ENCODE measurements at regions not wholly inside any gene's neighbourhood (a gene's known extent, or its start where the extent isn't known, plus 50 kb on each side); places are given as distances from the start of the nearest gene placed in this dataset.

GRCh38 chr2:187263675-187264560, 184.1 kb downstream of the CALCRL start:
- no peaks in the 10 kb centered on the region for H3K4me1 ChIP-seq
- DNase-seq (no peak), ATAC-seq (no peak)
- no peak for TF ChIP-seq CTCF (IDR thresholded peaks at IDR 0.05)
- H3K36me3 ChIP-seq = no peaks in the 10 kb centered on the region
- H3K9me3 ChIP-seq = no peaks in the 10 kb centered on the region
- intact Hi-C loops (cut with DNase I) = no loop called here
- no peaks in the 10 kb centered on the region for H3K27me3 ChIP-seq
- no peak overlapping the region for H3K4me3 ChIP-seq
- no peak overlapping the region for H3K27ac ChIP-seq

GRCh38 chr2:187261705-187262104, 186.3 kb downstream of the CALCRL start:
- TF ChIP-seq CTCF (IDR thresholded peaks at IDR 0.05) = no peak
- ATAC-seq (no peak), DNase-seq (no peak)
- intact Hi-C loops (cut with DNase I) = no loop called here
- no peak overlapping the region for H3K27ac ChIP-seq
- no peaks in the 10 kb centered on the region for H3K9me3 ChIP-seq
- H3K4me3 ChIP-seq = no peak overlapping the region
- H3K27me3 ChIP-seq = no peaks in the 10 kb centered on the region
- H3K36me3 ChIP-seq = no peaks in the 10 kb centered on the region
- no peaks in the 10 kb centered on the region for H3K4me1 ChIP-seq

- DNase-seq = no peak
- no peaks in the 10 kb centered on the region for H3K36me3 ChIP-seq
- no peak for ATAC-seq
- H3K4me3 ChIP-seq = no peak overlapping the region
- H3K4me1 ChIP-seq = no peaks in the 10 kb centered on the region
- no peaks in the 10 kb centered on the region for H3K9me3 ChIP-seq
- no peaks in the 10 kb centered on the region for H3K27me3 ChIP-seq
- no peak overlapping the region for H3K27ac ChIP-seq
- intact Hi-C loops (cut with DNase I) = no loop called here
- no peak for TF ChIP-seq CTCF (IDR thresholded peaks at IDR 0.05)
Measured at GRCh38 chr2:187252063-187252462, 196.0 kb downstream of the CALCRL start.

GRCh38 chr2:187250137-187250536, 197.9 kb downstream of the CALCRL start:
- H3K4me1 ChIP-seq = no peaks in the 10 kb centered on the region
- H3K36me3 ChIP-seq = no peaks in the 10 kb centered on the region
- DNase-seq (no peak), ATAC-seq (no peak)
- H3K27ac ChIP-seq = no peak overlapping the region
- no peak overlapping the region for H3K4me3 ChIP-seq
- no peak for TF ChIP-seq CTCF (IDR thresholded peaks at IDR 0.05)
- intact Hi-C loops (cut with DNase I) = no loop called here
- H3K9me3 ChIP-seq = no peaks in the 10 kb centered on the region
- H3K27me3 ChIP-seq = no peaks in the 10 kb centered on the region

- no peaks in the 10 kb centered on the region for H3K4me1 ChIP-seq
- no peaks in the 10 kb centered on the region for H3K36me3 ChIP-seq
- no peak for TF ChIP-seq CTCF (IDR thresholded peaks at IDR 0.05)
- H3K27ac ChIP-seq = no peak overlapping the region
- intact Hi-C loops (cut with DNase I) = no loop called here
- no peaks in the 10 kb centered on the region for H3K27me3 ChIP-seq
- H3K9me3 ChIP-seq = no peaks in the 10 kb centered on the region
- H3K4me3 ChIP-seq = no peak overlapping the region
- DNase-seq (no peak), ATAC-seq (no peak)
Measured at GRCh38 chr2:187233811-187234210, 214.2 kb downstream of the CALCRL start.
